ENCODE measurements at regions not wholly inside any gene's neighbourhood (a gene's known extent, or its start where the extent isn't known, plus 50 kb on each side); places are given as distances from the start of the nearest gene placed in this dataset.

- H3K4me3 ChIP-seq (ENCODE audit: low read depth, low read length) = no peak overlapping the region
- TF ChIP-seq CTCF (IDR thresholded peaks at IDR 0.05; ENCODE audit: control insufficient read depth, extremely low read depth, insufficient read depth) = no peak
- no peak for DNase-seq (ENCODE audit: low read depth)
Observed at GRCh38 chr1:18032172-18032859, 75.3 kb upstream of the IGSF21 start.

- TF ChIP-seq CTCF (IDR thresholded peaks at IDR 0.05; ENCODE audit: control insufficient read depth, extremely low read depth, insufficient read depth) = no peak
- no peak overlapping the region for H3K4me3 ChIP-seq (ENCODE audit: low read depth, low read length)
- DNase-seq (ENCODE audit: low read depth) = no peak
Observed at GRCh38 chr1:18035145-18035544, 72.5 kb upstream of the IGSF21 start.

GRCh38 chr1:18037651-18038050 lies 69.9 kb upstream of the IGSF21 start:
- no peak for DNase-seq (ENCODE audit: low read depth)
- no peak overlapping the region for H3K4me3 ChIP-seq (ENCODE audit: low read depth, low read length)
- TF ChIP-seq CTCF (IDR thresholded peaks at IDR 0.05; ENCODE audit: control insufficient read depth, extremely low read depth, insufficient read depth) = no peak

GRCh38 chr1:18038051-18038450 lies 69.5 kb upstream of the IGSF21 start:
- no peak for TF ChIP-seq CTCF (IDR thresholded peaks at IDR 0.05; ENCODE audit: control insufficient read depth, extremely low read depth, insufficient read depth)
- no peak overlapping the region for H3K4me3 ChIP-seq (ENCODE audit: low read depth, low read length)
- DNase-seq (ENCODE audit: low read depth) = no peak

- no peak for TF ChIP-seq CTCF (IDR thresholded peaks at IDR 0.05; ENCODE audit: control insufficient read depth, extremely low read depth, insufficient read depth)
- H3K4me3 ChIP-seq (ENCODE audit: low read depth, low read length) = no peak overlapping the region
- DNase-seq (ENCODE audit: low read depth) = no peak
Observed at GRCh38 chr1:18039102-18039501, 68.5 kb upstream of the IGSF21 start.

- TF ChIP-seq CTCF (IDR thresholded peaks at IDR 0.05; ENCODE audit: control insufficient read depth, extremely low read depth, insufficient read depth) = no peak
- H3K4me3 ChIP-seq (ENCODE audit: low read depth, low read length) = no peak overlapping the region
- DNase-seq (ENCODE audit: low read depth) = peak; percentile 18
Observed at GRCh38 chr1:18041102-18041501, 66.5 kb upstream of the IGSF21 start.
